ENCODE measurements at regions not wholly inside any gene's neighbourhood (a gene's known extent, or its start where the extent isn't known, plus 50 kb on each side); places are given as distances from the start of the nearest gene placed in this dataset.

DNA sequence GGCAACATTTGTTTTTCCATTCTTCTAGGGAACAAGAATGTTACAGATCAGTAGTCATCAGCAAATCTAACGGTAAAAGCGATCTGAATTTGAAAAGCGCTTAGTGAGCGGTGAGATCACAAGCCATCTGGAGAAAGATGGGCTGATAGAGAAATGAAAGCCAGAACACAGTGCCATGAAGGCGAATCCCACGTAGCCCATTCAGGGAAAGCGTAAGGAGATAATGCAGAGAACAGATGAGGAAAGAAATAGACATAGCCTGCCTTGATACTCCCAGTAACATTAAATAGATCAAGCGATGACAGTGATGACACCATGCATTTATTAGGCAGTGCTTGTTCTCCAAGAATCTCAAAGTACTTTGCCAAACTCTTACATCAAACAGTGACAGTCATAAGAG lies 183.1 kb upstream of the PSMD7 start:
- TF ChIP-seq EP300 (IDR thresholded peaks at IDR 0.05) (no peak), POLR2A (IDR thresholded peaks at IDR 0.05; ENCODE audit: low read depth) (no peak)
